Activated CD8-positive, alpha-beta memory T cell treated with anti-CD3 and anti-CD28 coated beads for 36 hours (primary cell): ENCODE measurements at regions not wholly inside any gene's neighbourhood (a gene's known extent, or its start where the extent isn't known, plus 50 kb on each side); places are given as distances from the start of the nearest gene placed in this dataset.

ENCODE experiments used
- CTCF ChIA-PET: fragments of 350-600 bp; sonication (Branson Sonifier 250); formaldehyde crosslinking; loops from one replicate; lab custom pipeline; 2021; ENCODE audit warnings: antibody characterized with exemption; lab: Charles Lee
- POLR2A ChIA-PET: fragments of 350-600 bp; sonication (Branson Sonifier 250); formaldehyde crosslinking; loops from one replicate; lab custom pipeline; 2021; ENCODE audit warnings: antibody characterized with exemption; lab: Charles Lee

DNA sequence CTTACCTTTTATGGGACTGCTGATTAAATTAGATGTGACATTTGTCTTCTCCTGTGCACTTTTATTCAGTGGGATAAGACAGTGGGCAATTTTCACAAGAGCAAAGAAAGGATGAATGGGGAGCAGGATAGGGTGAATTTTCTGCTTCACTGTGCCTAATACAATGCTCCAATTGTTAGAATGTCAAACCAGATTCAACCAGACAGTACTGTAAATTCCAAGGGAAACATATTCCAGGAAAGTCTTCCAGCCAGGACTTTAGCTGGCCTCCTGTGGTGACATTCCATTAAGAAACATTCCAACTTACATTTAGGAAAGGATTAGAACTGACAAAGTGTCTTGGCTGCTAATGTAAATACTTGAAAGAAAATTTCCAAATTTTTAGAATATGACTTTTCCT is 100.1 kb upstream of the PROK2 start:
- ChIA-PET POLR2A (no interaction called here), CTCF (interaction anchor here (0.6 kb wide), 1 partner anchor 85 kb away, joined by 4 read pairs; no protein-coding TSS in a partner anchor)

DNA sequence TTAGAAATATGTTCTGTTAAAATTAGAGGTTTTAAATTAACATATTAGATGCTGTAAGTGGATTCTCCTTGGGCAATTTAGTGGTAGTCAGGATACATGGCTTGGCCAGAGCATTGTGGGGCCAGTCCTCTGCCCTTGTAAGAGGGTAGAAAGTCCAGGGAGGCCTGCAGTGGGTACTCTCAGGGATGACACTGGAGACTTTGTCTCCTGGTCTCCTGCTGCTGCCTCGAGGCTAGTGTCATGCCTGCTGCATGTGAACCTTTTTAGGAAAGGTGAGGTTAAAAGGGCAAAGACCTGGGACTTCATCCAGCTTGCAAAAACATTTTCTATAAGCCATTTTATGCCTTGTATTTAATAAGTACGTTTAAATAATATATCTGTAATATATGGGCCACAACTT is 96.8 kb upstream of the PROK2 start:
- POLR2A ChIA-PET, result no interaction called here
- CTCF ChIA-PET, result no interaction called here

DNA sequence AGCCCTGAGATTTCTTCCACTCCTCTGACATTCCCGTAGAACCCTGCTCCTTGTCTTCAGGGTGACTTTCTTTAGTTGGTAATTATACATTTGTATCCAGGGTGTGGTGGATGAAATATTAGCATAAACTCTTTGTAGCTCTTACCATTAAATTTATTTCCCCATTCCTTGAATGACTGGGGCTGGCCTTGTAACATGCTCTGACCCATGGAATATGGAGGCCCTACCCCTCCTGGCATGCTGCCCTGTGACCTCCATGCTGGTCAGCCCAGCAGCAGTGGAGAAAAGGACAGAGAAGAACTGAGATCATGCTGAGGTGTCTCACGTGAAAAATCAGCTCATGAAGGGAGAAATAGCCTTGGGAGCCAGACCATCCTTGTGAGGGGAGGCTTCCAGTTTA is 96.1 kb upstream of the PROK2 start:
- CTCF ChIA-PET, result interaction anchor here (0.5 kb wide), 1 partner anchor 76 kb away, joined by 4 read pairs; no protein-coding TSS in a partner anchor
- POLR2A ChIA-PET, result no interaction called here

DNA sequence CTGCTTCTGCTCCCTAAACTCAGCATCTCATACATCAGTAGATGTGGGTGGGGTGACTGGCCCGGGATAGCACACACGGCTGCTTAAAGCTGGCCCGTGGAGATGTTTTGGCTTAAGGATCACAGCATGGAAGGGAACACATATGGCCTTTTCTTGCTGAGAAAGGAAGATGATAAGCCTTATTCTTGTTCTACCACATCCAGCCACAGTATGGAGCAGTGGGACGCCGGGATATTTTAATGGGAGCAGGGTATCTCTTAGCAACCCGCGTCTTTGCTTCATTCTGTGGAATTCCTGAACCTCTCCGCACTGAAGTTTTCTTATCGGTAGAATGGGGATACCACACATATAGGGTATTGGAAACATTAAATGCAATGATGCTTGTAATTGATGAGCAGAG is 94.1 kb upstream of the PROK2 start:
- ChIA-PET POLR2A (no interaction called here), CTCF (no interaction called here)

DNA sequence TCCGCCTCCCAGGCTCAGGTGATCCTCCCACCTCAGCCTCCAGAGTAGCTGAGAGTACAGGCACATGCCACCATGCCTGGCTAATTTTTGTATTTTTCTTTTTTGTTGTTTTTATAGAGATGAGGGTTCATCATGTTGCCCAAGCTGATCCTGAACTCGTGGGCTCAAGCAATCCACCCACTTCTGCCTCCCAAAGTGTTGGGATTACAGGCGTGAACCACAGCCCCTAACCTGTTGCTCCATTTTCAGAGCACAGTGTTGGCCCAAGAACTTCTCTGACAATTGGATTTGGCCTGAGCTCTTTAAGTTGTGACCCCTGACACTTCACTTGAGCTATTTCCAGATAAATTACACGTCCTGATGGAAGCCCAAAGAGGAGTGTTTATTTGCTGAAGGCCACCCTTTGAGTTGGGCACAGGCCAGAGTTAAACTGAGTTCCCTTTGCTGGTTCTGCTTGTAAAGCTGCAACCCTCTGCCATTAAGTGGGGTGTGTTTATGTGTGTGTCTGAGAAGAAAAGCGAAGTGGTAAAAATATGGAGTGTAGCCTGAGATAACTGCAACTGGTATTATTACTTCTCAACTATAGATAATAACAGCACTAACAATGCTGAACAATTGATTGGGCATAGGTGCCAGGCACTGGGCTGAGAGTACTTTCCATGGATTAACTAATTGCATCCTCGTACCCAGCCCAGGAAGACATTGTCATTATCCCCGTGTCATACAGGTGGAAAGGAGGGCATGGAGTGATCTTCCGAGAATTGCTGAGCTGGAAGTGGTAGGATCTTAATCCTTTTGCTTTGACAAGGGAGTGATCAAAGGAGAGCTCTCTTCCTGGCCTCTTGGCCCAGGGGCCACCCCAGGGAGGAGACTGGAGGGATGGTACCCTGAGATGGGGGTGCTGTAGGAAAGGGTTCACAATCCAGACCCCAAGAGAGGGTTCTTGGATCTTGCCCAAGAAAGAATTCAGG is 91.5 kb upstream of the PROK2 start:
- POLR2A ChIA-PET, result no interaction called here
- CTCF ChIA-PET, result interaction anchor here (0.9 to 1.7 kb wide), 8 partner anchors 11 to 472 kb away, joined by 3 to 5 read pairs (median 3); no protein-coding TSS in a partner anchor

DNA sequence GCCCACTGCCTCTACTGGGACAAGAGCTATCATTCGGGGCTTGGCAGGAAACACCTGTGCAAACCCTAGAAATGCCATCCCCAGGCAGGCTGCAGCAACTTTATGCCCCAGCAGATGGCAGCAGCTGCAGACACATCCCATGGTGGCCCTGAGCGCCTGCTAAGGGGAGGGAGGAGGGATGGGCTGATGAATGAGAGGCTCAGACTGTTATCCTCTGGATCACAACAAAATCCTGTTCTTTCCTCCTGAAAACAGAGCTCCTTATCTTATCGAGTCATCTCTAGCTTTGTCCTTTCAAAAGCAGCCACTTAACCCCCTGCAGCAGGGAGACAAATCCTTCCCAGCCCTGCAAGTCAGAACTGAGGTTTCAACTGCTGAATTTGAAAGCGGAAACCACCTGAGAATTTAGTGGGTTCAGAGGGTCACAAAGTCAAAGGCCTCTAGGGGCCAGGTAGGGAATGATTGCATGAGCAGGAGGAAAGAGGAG is 90.6 kb upstream of the PROK2 start:
- ChIA-PET CTCF (interaction anchor here (0.6 to 1.7 kb wide), 10 partner anchors 8 to 977 kb away, joined by 3 to 5 read pairs (median 3); no protein-coding TSS in a partner anchor), POLR2A (no interaction called here)

DNA sequence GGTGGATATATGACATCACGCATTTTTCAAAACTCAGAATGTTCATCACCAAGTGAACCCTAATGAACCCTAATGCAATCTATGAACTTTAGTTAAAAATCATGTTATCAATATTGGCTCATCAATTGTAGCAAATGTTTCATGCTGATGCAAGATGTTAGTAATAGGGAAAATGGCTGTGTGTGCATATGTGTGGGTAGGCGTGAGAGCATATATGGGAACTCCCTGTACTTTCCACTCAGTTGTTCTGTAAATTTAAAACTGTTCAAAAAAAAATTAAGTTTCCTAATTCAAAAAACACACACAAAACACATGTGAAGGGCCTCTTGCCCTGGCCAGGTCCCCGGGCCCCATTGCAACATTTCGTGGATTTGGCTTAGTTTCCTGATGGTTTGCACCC is 89.7 kb upstream of the PROK2 start:
- CTCF ChIA-PET, result interaction anchor here (0.5 to 1.7 kb wide), 7 partner anchors 9 to 1072 kb away, joined by 3 to 8 read pairs (median 4); no protein-coding TSS in a partner anchor
- POLR2A ChIA-PET, result interaction anchor here (0.5 kb wide), 1 partner anchor 502 kb away, joined by 3 read pairs; no protein-coding TSS in a partner anchor

DNA sequence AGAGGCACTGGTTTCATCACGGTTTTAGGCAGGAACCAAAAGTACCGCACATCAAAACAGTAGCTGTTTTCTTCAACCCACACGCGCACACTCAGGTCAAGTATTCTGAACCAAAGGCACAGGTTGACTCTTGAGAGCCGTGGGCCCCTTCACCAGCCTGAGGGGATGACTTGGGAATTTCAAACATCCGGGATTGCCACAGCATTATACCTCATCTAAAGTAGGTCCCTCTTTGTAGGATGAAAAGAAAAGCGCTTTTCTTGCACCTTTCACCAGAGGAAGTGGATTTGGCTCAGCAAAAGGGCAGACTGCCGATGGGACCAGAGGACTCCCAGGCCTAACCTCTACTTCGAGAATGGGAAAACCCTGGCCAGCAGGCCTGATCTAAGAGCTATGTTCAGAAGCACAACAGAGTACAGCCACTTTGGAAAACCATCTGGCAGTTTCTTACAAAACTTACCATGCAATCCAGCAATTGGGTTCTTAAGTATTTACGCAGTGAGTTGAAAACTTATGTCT is 88.2 kb upstream of the PROK2 start:
- CTCF ChIA-PET, result no interaction called here
- POLR2A ChIA-PET, result no interaction called here

DNA sequence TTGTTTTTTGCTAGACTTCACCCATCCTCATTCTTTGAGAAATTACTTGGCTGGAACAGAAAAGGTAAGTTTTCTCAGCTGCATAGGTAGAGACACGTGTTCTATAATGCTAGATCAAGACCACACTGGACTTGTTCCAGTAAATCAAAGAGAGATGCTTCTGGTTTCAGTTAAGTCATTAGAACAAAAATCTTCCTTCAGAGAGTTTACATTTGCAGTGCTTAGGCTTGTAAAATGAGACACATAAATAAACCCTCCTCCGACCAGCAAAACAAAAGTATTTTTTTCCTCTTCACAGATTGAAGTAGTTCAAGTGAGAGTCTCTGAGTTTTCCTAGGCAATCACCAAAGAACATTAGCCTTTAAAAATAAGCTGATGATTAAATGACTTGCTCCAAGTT is 87.3 kb upstream of the PROK2 start:
- CTCF ChIA-PET, result no interaction called here
- POLR2A ChIA-PET, result no interaction called here

DNA sequence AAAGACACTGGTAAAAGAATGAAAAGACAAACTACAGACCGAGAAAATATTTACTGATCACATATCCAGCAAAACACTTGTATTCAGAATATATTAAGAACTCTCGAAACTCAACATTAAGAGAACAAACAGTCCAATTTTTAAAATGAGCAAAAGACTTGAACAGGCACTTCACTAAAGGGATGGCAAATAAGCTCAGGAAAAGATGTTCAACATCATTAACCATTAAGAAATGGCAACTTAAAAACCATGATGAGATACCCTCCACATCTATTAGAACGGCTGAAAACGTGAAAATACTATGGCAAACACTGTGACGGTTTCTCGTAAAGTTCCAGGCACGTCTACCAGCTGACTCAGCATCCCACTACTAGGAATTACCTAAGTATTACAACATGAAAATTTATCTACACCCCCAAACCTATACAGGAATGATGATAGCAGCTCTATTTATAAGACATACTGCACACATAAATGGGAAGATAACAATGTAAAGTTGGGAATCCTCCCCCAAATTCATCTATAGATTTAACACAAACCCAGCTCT is 86.1 kb upstream of the PROK2 start:
- CTCF ChIA-PET, result interaction anchor here (1.2 kb wide), 1 partner anchor 12 kb away, joined by 3 read pairs; no protein-coding TSS in a partner anchor
- POLR2A ChIA-PET, result interaction anchor here (0.6 kb wide), 1 partner anchor 349 kb away, joined by 7 read pairs; no protein-coding TSS in a partner anchor

DNA sequence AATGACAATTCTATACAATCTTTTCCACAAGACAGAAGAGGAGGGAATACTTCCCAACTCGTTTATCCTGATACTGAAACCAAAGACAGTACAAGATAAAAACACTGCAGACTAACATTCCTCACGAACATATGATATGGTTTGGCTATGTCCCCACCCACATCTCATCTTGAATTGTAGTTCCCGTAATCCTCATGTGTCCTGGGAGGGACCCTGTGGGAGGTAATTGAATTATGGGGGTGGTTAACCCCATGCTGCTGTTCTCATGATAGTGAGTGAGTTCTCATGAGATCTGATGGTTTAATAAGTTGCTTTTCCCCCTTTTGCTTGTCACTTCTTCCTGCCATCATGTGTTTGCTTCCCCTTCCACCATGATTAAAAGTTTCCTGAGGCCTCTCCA is 83.9 kb upstream of the PROK2 start:
- CTCF ChIA-PET, result no interaction called here
- POLR2A ChIA-PET, result no interaction called here

DNA sequence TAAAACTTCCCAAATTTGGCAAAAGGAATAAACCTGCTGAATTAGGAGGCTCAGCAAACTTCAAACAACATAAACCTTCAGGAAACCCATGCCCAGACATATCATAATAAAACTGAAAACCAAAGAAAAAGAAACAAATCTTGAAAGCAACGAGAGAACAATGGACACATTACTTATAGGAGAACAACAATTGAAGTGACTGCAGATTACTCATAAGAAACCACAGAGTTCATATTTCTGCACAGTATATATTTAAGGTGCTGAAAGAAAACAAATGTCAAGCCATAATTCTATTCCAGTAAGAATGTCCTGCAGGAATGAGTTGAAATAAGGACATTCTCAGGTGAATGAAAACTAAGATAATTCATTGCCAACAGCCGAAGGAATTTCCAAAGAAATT is 80.8 kb upstream of the PROK2 start:
- POLR2A ChIA-PET, result no interaction called here

DNA sequence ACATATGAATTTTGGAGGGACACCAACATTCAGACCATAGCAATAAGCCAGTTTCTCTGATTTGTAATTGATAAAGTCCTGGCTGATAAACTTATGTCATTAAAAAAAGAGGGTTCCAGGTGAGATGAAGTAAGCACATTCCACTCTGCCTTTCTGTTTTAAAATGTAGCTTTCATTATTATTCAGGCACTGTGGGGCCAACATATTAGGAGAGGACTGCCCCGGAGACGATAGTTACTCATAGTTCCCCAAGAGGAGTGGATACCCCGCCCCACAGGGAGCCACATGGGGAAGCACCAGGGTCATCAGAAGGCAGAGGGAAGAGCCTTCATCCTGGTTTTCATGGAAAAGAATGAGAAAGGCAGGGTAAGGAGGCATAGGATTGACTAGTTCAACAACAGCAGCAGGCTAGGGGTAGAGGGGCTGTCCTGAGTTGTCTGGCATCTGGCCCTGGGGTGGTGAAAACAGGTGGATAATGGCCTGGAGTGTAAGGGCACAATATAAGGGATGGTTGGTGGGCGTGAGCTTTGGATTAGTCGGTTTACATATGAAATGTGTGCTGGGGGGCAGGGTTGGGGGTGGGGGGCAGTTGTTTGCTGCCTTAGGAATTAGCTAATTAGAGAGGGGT is 78.7 kb upstream of the PROK2 start:
- CTCF ChIA-PET, result no interaction called here
- POLR2A ChIA-PET, result no interaction called here

More for the DNA sequence above, 80.8 kb upstream of the PROK2 start:
- CTCF ChIA-PET, result no interaction called here

DNA sequence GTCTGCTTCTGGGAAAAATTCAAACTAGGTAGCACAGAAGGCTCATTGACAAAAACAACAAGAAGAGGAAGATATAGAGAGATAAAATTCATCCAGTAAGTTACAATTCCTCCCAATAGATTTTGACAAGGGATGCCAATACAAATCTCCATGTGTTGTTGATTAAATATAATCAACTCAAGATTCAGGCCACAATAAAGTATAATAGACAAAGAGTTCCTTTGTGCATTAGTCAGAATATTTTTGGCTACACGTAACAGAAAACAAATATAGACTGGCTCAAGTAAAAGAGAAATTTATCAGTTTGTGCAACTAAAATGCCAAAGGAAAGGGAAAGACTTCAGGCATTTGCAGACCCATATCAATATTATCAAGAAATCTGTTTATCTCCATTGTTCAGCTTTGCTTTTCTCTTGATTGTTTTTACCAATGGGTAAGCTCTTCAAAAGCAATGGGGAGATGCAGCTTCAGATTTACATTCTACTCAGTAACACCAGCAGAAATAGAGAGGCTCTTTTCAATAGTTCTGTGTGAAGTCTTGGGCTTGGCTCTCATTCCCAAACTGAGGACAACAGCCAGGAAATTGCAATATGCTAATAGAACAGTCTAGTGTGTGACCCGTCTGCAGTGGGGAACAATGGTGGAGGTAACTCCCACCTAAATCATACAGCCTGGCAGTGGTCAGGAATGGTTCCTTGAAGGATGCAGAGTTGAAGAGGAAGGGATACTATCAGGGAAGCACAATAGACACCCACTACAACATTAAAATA is 77.6 kb upstream of the PROK2 start:
- ChIA-PET CTCF (no interaction called here), POLR2A (no interaction called here)

DNA sequence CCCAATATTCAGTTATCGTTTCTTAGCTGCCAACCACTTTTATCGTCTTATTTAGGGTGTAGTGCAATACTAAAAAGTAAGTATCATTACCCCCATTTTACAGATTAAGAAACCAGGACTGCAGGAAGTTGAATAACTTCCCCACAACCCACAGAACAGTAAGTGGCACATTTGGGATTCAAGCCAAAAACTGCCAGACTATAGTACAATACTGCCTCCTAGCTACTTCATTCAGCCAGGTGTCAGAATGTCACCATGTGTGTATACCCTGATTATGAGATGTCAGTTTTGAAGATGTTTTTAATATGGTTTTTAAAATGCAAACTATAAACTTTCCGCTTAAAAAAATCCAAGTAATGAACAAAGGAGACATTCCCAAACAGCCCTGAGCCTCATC is 74.2 kb upstream of the PROK2 start:
- ChIA-PET POLR2A (no interaction called here), CTCF (interaction anchor here (0.6 to 2.1 kb wide), 9 partner anchors 9 to 203 kb away, joined by 3 to 10 read pairs (median 4); no protein-coding TSS in a partner anchor)

DNA sequence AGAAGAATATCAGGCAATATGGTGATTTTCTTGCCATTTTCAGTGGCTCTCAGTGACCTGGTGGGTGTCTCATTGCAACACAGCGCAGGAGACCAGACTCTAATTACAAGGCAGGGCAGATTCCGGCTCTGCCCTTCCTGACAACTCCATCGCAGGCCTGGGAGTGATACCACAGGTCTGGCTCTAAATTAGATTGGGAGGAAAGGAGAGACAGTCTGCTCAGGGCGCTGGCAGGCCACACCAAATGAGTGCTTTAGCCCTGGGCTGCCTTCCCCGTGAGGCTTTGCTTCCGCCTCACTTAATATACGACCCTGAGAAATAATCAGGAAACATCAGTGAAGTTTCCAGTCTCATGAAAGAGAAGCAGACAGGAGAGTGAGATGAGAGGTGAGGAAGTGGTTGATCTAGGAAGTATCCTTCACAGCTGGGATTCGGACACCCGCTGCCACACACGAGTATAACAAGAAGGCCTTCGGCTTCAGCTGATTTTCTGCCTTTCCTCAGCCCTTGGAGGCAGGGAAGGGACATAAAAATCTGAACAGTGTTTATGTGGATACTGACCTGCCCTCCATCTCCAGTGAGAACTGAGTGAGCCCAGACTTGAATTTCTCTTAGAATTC is 73.7 kb upstream of the PROK2 start:
- ChIA-PET POLR2A (no interaction called here), CTCF (interaction anchor here (1.0 to 2.1 kb wide), 7 partner anchors 9 to 203 kb away, joined by 3 to 10 read pairs (median 4); no protein-coding TSS in a partner anchor)

DNA sequence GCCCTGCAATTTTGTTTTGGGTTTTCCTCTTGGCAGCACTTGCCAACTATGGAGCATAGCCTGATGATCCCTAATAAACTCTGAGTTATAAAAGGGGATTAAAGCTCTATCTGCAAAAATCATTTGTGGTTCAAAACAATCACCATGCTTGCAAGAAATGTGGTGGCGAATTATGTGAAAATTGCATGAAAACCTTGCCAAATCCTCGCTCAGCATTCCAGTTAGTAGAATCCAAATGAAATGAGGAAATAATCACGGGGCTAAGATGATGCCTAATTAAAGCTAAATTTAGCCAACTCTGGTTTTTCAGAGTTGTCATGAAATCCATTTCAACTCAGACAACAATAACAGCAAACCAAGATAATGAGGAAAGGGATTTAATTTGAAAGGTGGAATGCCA is 73.0 kb upstream of the PROK2 start:
- ChIA-PET POLR2A (no interaction called here), CTCF (interaction anchor here (0.6 to 2.1 kb wide), 3 partner anchors 10 to 147 kb away, joined by 3 to 6 read pairs (median 3); no protein-coding TSS in a partner anchor)

DNA sequence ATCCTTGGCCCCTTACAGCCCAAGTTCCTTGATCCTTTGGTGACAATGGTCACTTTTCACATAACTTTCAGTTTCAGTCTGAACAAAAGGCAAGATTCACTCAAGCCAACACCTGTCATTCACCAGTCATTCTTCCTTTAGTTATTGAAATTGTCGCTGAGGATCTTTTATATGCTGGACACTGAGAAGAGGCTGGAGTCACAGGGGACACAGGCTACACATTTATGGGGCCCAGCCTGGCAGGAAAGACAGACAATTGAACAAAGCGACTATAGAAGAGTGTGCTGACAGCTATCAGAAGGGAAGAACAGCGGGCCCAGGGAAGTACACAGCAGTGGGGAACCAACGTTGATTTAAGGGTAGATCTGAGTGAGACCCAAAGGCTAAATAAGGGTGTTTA is 69.8 kb upstream of the PROK2 start:
- ChIA-PET POLR2A (no interaction called here), CTCF (interaction anchor here (1.6 kb wide), 1 partner anchor 125 kb away, joined by 5 read pairs; no protein-coding TSS in a partner anchor)
